Astrocyte (in vitro differentiated cells and primary cell): ENCODE measurements at regions not wholly inside any gene's neighbourhood (a gene's known extent, or its start where the extent isn't known, plus 50 kb on each side); places are given as distances from the start of the nearest gene placed in this dataset.
A peak's percentile ranks its signal among the peaks of the same experiment; 100 is the strongest.

Source experiments
- DNase-seq: peaks from one replicate; pipeline ENCODE4 v3.0.0-alpha.2; 2010; ENCODE audit warnings: low read depth
- FAIRE-seq: peaks from 2 replicates; lab custom pipeline; 2011; peaks lifted over from hg19 to GRCh38; lab: Jason Lieb, UNC
- H2AFZ ChIP-seq: 2 replicates; pipeline ENCODE4 v1.6.0; 2012; ENCODE audit warnings: low read depth, low read length, inconsistent platforms
- H3K27ac ChIP-seq: 2 replicates; pipeline ENCODE4 v1.5.1; 2011; ENCODE audit warnings: low read depth, low read length, inconsistent platforms
- H3K27me3 ChIP-seq: 2 replicates; pipeline ENCODE4 v1.6.0; 2011; ENCODE audit warnings: low read length, inconsistent platforms; ENCODE audit not compliant: insufficient read depth
- H3K36me3 ChIP-seq: 2 replicates; pipeline ENCODE4 v1.5.1; 2011; ENCODE audit warnings: low read length, inconsistent platforms; ENCODE audit not compliant: insufficient read depth
- H3K4me1 ChIP-seq: 2 replicates; pipeline ENCODE4 v1.5.1; 2011; ENCODE audit warnings: low read length, inconsistent platforms; ENCODE audit not compliant: insufficient read depth
- H3K4me2 ChIP-seq: 2 replicates; pipeline ENCODE4 v1.6.0; 2012; ENCODE audit warnings: low read length, inconsistent platforms
- H3K4me3 ChIP-seq: 2 replicates; pipeline ENCODE4 v1.5.1; 2011; ENCODE audit warnings: low read depth, mild to moderate bottlenecking, low read length, inconsistent platforms; ENCODE audit not compliant: insufficient read depth
- H3K79me2 ChIP-seq: 2 replicates; pipeline ENCODE4 v1.6.0; 2012; ENCODE audit warnings: mild to moderate bottlenecking, low read length, inconsistent platforms; ENCODE audit not compliant: insufficient read depth
- H3K9ac ChIP-seq: 2 replicates; pipeline ENCODE4 v1.6.0; 2012; ENCODE audit warnings: mild to moderate bottlenecking, low read length, inconsistent platforms
- H3K9me3 ChIP-seq: 2 replicates; pipeline ENCODE4 v1.5.1; 2012; ENCODE audit warnings: low read depth, mild to moderate bottlenecking, low read length, inconsistent platforms; ENCODE audit not compliant: insufficient read depth
- H4K20me1 ChIP-seq: 2 replicates; pipeline ENCODE4 v1.6.0; 2012; ENCODE audit warnings: low read length, inconsistent platforms; ENCODE audit not compliant: insufficient read depth
- H3K27ac Mint-ChIP-seq: one replicate; pipeline ENCODE4 v1.8.0; 2021; ENCODE audit warnings: mild to moderate bottlenecking, mixed read lengths; ENCODE audit not compliant: unreplicated experiment
- H3K27me3 Mint-ChIP-seq: one replicate; pipeline ENCODE4 v1.8.0; 2021; ENCODE audit warnings: low read depth, mixed read lengths; ENCODE audit not compliant: unreplicated experiment
- H3K36me3 Mint-ChIP-seq: one replicate; pipeline ENCODE4 v1.8.0; 2021; ENCODE audit warnings: low read depth, mixed read lengths; ENCODE audit not compliant: unreplicated experiment
- H3K4me1 Mint-ChIP-seq: one replicate; pipeline ENCODE4 v1.8.0; 2021; ENCODE audit warnings: low read depth, mixed read lengths; ENCODE audit not compliant: unreplicated experiment
- H3K4me3 Mint-ChIP-seq: one replicate; pipeline ENCODE4 v1.8.0; 2021; ENCODE audit warnings: mild to moderate bottlenecking, moderate library complexity, mixed read lengths; ENCODE audit not compliant: unreplicated experiment
- H3K9me3 Mint-ChIP-seq: one replicate; pipeline ENCODE4 v1.8.0; 2021; ENCODE audit warnings: mild to moderate bottlenecking, mixed read lengths; ENCODE audit not compliant: unreplicated experiment
- EZH2 ChIP-seq: IDR thresholded peaks from 2 replicates; pipeline ENCODE4 v1.6.1; 2012; ENCODE audit warnings: mild to moderate bottlenecking, low read length, inconsistent platforms; ENCODE audit not compliant: insufficient read depth
- TF ChIP-seq, protein P1 (sequence below): IDR thresholded peaks from 2 replicates; pipeline ENCODE4 v1.5.1; 2011; ENCODE audit warnings: low read depth, mild to moderate bottlenecking, inconsistent platforms, low read length, moderate library complexity; ENCODE audit not compliant: insufficient read depth

DNA sequence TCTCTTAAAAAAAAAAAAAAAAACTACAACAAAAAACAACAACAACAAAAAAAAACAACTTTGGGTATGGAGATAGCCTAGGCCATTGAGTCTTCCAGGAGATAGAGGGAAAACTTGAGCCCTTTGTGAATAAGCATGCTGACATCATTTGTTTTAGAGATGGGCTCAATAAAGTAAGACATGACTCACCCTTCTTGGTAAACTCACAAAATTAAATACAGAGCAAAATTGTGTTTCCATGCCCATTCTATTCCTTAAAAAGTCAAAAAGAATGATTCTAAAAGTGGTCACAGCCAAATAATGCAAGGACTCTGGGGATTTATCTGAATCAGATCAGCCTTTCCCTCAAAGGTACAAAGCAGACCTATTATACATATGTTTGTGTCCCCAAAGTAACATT is 117.4 kb downstream of the ETAA1 start:
- no peaks in the 10 kb centered on the region for H3K9me3 ChIP-seq
- FAIRE-seq: no peak
- H3K4me1 ChIP-seq: no peaks in the 10 kb centered on the region
- no peak overlapping the region for H2AFZ ChIP-seq
- Mint-ChIP-seq H3K27ac (no peak overlapping the region), H3K4me1 (no peaks in the 10 kb centered on the region), H3K4me3 (no peak overlapping the region), H3K36me3 (no peaks in the 10 kb centered on the region), H3K9me3 (peaks cover 8% of the 10 kb centered on the region), H3K27me3 (no peaks in the 10 kb centered on the region)
- H3K27me3 ChIP-seq: no peaks in the 10 kb centered on the region
- H3K4me2 ChIP-seq: no peak overlapping the region
- H3K4me3 ChIP-seq: no peak overlapping the region
- no peak overlapping the region for H3K9ac ChIP-seq
- H3K27ac ChIP-seq: no peak overlapping the region
- DNase-seq: peak; percentile 46
- no peaks in the 10 kb centered on the region for H4K20me1 ChIP-seq
- no peaks in the 10 kb centered on the region for H3K36me3 ChIP-seq
- H3K79me2 ChIP-seq: no peaks in the 10 kb centered on the region
- TF ChIP-seq, protein P1, sequence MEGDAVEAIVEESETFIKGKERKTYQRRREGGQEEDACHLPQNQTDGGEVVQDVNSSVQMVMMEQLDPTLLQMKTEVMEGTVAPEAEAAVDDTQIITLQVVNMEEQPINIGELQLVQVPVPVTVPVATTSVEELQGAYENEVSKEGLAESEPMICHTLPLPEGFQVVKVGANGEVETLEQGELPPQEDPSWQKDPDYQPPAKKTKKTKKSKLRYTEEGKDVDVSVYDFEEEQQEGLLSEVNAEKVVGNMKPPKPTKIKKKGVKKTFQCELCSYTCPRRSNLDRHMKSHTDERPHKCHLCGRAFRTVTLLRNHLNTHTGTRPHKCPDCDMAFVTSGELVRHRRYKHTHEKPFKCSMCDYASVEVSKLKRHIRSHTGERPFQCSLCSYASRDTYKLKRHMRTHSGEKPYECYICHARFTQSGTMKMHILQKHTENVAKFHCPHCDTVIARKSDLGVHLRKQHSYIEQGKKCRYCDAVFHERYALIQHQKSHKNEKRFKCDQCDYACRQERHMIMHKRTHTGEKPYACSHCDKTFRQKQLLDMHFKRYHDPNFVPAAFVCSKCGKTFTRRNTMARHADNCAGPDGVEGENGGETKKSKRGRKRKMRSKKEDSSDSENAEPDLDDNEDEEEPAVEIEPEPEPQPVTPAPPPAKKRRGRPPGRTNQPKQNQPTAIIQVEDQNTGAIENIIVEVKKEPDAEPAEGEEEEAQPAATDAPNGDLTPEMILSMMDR: no peak

DNA sequence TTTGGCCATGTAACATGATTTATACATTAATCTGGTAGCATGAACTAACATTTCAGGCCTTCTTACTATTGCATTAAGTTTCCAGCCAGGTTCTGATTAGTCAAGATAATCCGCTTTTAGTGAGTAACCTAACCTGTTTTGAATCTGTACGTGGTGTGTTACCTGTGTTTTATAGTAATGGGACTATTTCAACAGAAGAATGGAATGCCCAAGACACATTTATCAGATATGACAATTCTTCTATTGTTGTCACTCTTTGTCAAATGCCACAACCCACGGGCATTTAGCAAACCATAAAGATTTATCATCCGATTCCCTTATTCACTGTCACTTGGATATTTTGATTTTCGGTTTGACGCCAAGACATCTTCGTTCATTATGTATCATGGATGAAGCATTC is 117.9 kb downstream of the ETAA1 start:
- H3K9me3 Mint-ChIP-seq: peaks cover 9% of the 10 kb centered on the region
- Histone ChIP-seq H3K27me3 (no peaks in the 10 kb centered on the region), H3K4me1 (no peaks in the 10 kb centered on the region), H3K4me3 (no peak overlapping the region), H3K36me3 (no peaks in the 10 kb centered on the region), H3K4me2 (no peak overlapping the region), H2AFZ (no peak overlapping the region), H4K20me1 (no peaks in the 10 kb centered on the region), H3K9me3 (no peaks in the 10 kb centered on the region), H3K27ac (no peak overlapping the region), H3K9ac (no peak overlapping the region), H3K79me2 (no peaks in the 10 kb centered on the region)
- TF ChIP-seq, protein P1: no peak
- TF ChIP-seq EZH2: no peak
- DNase-seq (no peak), FAIRE-seq (no peak)
- H3K27me3 Mint-ChIP-seq: no peaks in the 10 kb centered on the region
- H3K4me3 Mint-ChIP-seq: no peak overlapping the region
- no peaks in the 10 kb centered on the region for H3K4me1 Mint-ChIP-seq
- no peaks in the 10 kb centered on the region for H3K36me3 Mint-ChIP-seq
- no peak overlapping the region for H3K27ac Mint-ChIP-seq

DNA sequence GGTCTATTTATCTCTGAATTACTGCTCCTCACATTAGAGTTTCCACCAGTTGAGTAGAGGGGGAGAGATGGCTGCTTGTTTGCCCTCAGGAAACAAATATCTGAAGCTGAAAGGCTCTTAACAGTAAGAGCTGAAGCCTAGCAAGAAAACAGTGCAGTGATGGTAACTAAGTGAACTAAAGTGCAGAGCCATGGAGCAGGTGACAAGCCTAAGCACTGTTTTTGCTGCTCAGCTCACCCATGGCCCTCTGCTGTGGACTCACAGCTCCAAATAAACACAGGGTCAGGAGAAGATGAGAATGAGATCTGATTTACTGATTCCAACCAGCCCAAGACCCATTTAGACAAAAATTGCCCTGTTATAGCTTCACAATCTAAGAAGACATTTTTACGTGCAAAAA is 118.4 kb downstream of the ETAA1 start:
- no peaks in the 10 kb centered on the region for H3K4me1 Mint-ChIP-seq

More for the DNA sequence above, 118.4 kb downstream of the ETAA1 start:
- no peak overlapping the region for H2AFZ ChIP-seq
- no peak overlapping the region for H3K27ac ChIP-seq
- Mint-ChIP-seq H3K4me3 (no peak overlapping the region), H3K36me3 (no peaks in the 10 kb centered on the region), H3K27ac (no peak overlapping the region), H3K27me3 (no peaks in the 10 kb centered on the region), H3K9me3 (peaks cover 9% of the 10 kb centered on the region)
- DNase-seq (no peak), FAIRE-seq (no peak)
- H3K9me3 ChIP-seq: no peaks in the 10 kb centered on the region
- TF ChIP-seq EZH2: no peak
- TF ChIP-seq, protein P1: no peak
- H3K4me1 ChIP-seq: no peaks in the 10 kb centered on the region
- no peak overlapping the region for H3K4me2 ChIP-seq
- no peak overlapping the region for H3K4me3 ChIP-seq
- no peaks in the 10 kb centered on the region for H4K20me1 ChIP-seq
- no peaks in the 10 kb centered on the region for H3K79me2 ChIP-seq
- H3K36me3 ChIP-seq: no peaks in the 10 kb centered on the region
- no peaks in the 10 kb centered on the region for H3K27me3 ChIP-seq
- H3K9ac ChIP-seq: no peak overlapping the region
